ENCODE measurements at regions not wholly inside any gene's neighbourhood (a gene's known extent, or its start where the extent isn't known, plus 50 kb on each side); places are given as distances from the start of the nearest gene placed in this dataset.

- DNase-seq (ENCODE audit: low read depth) = peak; percentile 15
Observed at GRCh38 chr4:56757821-56758411, 63.6 kb downstream of the SPINK2 start.

GRCh38 chr4:56757261-56757746 lies 64.2 kb downstream of the SPINK2 start:
- peak; percentile 6 for DNase-seq (ENCODE audit: low read depth)

DNA sequence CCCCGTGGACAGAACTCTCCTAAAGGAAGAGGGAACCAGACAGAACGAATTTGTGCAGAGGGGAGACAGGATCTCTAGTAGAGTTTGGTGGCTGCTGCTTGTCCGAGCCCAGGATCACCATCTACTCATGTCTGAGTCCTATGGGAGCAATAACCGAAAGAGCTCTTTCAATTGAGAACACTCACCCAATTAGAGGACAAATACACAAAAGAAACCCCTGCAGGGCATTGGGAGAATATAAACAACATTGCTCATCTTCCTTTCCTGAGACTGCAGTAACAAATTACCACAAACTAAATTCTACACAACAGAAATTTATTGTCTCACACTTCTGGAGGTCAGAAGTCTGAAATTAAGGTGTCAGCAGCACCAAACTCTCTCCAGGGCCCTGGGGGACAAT lies 65.6 kb downstream of the SPINK2 start:
- no peak for DNase-seq (ENCODE audit: low read depth)

DNA sequence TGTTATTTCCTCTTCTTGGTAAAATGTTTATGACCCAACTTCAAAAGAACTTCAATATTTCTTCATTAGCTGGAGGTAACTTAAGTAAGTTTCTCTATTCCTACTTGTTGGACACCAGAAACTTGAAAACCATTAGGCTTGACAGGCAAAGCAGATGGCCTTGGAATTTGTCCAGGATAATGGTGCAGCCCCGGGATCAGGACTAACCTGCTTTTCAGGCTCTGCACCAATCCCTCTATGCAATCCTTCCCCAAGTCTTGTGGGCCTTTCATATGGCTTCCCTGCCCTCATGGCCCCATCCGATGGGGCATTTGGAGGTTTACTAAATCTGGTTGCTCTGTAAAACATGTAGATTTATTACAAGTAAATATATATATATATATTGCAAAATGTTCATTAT lies 68.5 kb downstream of the SPINK2 start:
- no peak for DNase-seq (ENCODE audit: low read depth)

GRCh38 chr4:56750231-56750630 lies 69.1 kb upstream of the HOPX start:
- DNase-seq (ENCODE audit: low read depth) = no peak

DNA sequence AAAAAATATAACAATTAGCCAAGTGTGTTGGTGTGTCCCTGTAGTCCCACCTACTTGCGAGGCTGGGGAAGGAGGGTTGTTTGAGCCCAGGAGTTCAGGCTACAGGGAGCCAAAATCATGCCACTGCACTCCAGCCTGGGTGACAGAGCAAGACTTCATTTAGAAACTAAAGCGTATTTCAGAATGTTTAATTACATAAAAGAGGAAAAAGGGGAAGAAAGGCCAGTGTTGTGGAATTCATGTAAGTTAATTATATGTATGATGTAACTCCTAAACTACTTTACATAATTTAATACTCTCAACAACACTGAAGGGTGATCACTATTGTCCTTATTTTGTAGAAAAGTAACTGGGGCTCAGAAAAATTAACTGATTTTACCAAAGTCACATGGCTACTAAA lies 67.2 kb upstream of the HOPX start:
- no peak for DNase-seq (ENCODE audit: low read depth)

DNA sequence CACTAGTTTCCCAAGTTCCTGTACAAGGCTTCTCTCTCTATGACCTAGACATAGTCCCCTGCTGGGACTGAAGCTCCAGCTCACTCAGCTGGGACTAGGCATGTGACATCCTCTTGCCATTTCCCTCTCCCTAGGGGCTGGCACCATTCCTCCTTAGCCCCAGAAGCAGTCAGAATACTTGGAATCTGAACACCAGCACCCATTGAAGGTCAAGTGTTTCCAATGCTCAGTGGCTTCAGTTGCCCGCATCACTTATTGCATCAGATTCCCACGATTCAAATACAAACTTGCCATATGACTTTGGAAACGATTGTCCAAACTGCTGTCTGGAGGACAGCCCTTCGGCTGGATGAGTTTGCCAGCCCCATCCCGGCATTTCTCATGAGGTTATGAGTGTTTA lies 65.5 kb upstream of the HOPX start:
- DNase-seq (ENCODE audit: low read depth) = no peak

GRCh38 chr4:56745042-56745441 lies 63.9 kb upstream of the HOPX start:
- DNase-seq (ENCODE audit: low read depth) = no peak

- DNase-seq (ENCODE audit: low read depth) = no peak
Observed at GRCh38 chr4:56744030-56744429, 62.9 kb upstream of the HOPX start.

DNA sequence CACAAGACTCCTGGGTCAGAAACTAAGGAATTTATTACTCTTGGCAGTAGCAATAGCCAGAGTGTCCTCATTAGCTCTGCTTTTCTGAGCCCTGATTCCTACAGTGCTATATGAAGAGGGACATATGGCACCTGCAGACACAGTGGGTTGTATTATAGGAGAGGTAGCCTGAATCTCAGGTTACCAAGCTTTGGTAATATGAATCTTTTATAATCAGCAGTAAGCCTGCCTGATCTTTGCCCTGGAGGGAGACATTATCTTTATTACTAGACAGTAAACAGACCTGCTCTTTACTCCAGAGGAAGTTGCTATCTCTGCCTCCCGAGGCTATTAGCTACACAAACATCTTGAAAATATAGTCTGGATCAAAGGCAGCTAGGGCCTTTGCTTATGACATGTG lies 62.5 kb upstream of the HOPX start:
- no peak for DNase-seq (ENCODE audit: low read depth)

- no peak for DNase-seq (ENCODE audit: low read depth)
Observed at GRCh38 chr4:56742080-56742871, 61.2 kb upstream of the HOPX start.

GRCh38 chr4:56741595-56741994 lies 60.5 kb upstream of the HOPX start:
- DNase-seq (ENCODE audit: low read depth) = no peak

DNA sequence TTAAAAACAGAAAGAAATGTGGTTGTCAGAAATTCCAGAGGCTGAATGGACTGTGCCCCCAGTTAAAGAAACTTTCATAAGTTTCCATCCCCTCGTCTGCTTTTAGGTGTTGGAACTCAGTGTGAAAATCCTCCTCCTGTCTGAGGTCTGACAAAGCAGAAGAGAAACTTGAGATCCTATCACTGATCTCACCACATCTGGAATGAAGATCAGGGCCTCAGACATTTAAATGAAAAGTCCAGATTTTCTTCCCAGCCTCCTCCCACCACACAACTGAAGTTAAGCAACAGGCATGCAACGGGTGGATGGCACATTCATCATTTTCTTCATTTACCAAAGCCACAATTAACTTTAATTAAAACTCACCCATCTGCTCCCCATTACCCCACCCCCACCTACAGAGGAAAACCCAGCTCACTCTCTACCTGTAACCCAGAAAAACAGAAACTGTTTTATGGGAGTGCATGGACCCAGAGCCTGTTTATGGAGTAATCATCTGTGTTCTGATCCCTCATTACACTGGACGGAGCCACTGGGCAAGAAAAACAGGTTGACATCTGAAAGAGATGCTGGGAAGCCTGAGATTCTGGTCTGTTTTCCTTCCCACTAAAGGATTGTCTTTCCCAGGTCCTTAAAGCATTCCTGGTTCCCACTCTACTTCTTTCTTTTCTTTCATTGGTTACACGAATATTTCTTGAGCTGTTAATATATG lies 58.1 kb upstream of the HOPX start:
- DNase-seq (ENCODE audit: low read depth) = no peak

GRCh38 chr4:56737666-56738065 lies 56.6 kb upstream of the HOPX start:
- no peak for DNase-seq (ENCODE audit: low read depth)

GRCh38 chr4:56733352-56733751 lies 52.3 kb upstream of the HOPX start:
- DNase-seq (ENCODE audit: low read depth) = no peak

GRCh38 chr4:56732301-56732700 lies 51.2 kb upstream of the HOPX start:
- DNase-seq (ENCODE audit: low read depth) = no peak

DNA sequence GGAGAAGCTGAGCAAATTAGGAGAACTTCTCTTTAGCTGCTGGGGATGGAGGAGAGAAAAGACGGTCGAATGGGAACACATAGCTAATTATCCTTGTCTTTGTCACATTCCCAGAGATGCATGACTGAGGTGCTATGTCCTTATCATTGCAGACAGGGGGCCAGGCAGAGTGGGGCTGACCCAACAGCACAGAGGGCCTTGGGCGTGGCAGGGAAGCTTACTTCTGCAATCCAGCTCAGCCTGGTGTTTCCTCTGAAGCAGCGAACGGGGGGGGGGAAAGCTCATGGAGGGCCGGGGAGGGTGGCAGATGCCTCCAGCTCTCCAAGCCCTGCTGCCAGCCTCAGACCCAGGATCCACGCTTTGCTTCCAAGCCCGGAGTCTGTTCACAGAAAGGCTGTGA lies 50.8 kb upstream of the HOPX start:
- DNase-seq (ENCODE audit: low read depth) = no peak

Data from stimulated activated CD8-positive, alpha-beta memory T cell treated with anti-CD3 and anti-CD28 coated beads, Interleukin-15, amount 100 ng/mL, for 24 hours (primary cell).